TTC549 (cell line): ENCODE measurements at regions not wholly inside any gene's neighbourhood (a gene's known extent, or its start where the extent isn't known, plus 50 kb on each side); places are given as distances from the start of the nearest gene placed in this dataset.
"Not testable (repeated sequence)": the region's sequence is repeated elsewhere in the genome, so short reads cannot be mapped to it uniquely, and the experiment has no call there.

ENCODE experiments used
- FAIRE-seq: peaks from 2 replicates; lab custom pipeline; 2012; peaks lifted over from hg19 to GRCh38; lab: Jason Lieb, UNC

DNA sequence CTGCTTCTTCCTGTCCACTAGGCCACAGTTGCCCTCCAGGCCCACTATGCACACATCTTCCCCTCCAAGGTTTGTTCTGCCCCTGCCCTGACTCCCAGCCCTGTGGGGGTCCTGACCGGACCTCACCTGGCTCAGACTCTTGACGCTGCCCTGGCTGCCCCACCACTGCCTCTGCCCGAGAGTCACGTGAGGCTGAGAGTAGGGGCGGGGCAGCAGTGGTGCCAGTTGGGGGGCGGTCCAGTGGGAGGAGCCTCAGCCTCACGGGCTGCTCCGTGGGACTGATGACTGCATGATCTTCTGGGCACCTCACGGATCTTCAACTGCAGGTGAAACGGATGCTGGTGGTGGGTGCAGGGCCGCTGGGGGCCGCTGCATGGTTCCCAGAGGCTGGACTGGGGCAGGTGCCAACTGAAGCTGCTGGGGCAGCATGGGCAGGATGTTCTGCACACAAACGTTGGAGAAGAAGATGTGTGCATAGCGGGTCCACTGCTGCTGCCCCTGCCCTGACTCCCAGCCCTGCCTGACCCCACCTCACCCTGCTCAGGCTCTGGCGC is 77.6 kb downstream of the HHIPL2 start:
- FAIRE-seq: not testable (repeated sequence)

DNA sequence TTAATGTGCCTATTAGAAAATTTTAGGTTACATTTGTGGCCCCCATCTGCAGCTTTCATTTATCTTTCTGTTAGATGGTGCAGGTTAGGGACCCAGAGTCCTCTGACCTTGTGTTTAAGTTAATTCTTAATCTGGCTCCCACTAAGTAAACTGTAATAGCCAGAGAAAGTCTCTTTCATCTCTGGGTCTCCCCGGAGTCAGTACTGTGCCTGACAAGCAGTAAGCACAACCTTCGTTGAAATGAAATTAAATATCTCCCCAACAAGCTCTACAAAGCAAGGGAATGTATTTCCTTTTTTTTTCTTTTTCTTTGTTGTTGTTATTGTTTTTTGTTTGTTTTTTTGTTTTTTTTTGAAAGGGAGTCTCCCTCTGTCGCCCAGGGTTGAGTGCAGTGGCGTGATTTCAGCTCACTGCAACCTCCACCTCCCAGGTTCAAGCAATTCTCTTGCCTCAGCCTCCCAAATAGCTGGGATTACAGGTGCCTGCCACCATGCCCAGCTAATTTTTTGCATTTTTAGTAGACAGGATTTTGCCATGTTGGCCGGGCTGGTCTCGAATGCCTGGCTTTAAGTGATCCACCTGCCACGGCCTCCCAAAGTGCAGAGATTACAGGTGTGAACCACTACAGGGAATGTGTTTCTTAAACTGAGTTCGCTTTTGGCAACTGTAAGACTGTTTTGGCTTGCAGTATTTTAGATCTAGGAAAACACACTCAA is 81.6 kb downstream of the HHIPL2 start:
- FAIRE-seq: no peak

DNA sequence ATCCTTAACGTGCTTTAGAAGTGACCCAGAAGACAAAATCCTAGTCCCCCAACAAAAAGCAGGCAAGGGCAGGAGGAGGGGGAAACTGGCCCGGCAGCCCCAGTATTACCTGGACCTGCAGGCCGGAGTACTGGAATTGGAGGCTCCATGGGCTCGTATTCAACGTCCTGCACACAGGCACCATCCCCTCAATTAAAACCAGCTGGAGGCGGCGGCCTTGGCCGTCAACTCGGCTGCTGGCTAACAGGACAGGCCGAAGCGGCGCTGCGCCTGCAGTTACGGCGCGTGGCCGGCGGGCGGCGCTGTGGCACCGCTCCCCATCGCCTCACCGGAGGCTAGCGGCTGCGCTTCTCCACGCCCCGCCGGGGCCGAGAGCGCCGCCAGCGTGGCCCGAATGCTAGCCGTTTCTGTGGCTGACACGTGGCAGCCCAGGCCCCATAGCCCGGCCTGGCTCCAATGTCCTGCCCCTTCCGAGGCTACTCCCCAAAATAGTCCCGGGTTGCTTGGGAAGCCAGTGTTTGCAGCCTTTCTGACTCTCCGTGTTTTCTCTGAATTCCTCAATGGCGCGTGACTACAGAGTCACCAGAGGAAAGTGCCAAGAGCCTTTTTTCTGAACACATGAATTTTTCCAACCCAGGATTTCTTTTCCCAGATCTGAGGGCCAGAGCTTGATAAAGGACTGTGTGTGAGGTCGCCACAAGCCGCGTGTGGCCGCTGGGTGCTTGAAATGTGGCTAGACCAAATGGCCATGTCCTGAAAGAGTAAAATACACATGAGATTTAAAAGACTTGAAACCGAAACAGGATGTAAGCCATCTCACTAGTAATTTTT is 82.5 kb downstream of the HHIPL2 start:
- no peak for FAIRE-seq

DNA sequence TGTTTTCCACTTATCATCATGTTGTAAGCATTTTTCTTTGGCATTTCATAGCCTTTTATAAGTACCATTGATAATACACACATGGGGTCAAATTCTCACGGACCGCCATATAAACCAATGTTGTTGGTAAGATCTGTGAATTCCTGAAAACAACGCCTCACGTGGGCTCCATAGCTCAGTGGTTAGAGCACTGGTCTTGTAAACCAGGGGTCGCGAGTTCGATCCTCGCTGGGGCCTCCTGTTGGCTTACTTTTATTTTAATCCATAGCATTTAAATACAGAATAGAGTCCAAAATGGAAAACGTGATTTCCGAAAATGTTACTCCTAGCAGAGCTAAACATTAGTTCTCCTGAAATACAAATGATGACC is 83.1 kb downstream of the HHIPL2 start:
- FAIRE-seq: peak; percentile 74

DNA sequence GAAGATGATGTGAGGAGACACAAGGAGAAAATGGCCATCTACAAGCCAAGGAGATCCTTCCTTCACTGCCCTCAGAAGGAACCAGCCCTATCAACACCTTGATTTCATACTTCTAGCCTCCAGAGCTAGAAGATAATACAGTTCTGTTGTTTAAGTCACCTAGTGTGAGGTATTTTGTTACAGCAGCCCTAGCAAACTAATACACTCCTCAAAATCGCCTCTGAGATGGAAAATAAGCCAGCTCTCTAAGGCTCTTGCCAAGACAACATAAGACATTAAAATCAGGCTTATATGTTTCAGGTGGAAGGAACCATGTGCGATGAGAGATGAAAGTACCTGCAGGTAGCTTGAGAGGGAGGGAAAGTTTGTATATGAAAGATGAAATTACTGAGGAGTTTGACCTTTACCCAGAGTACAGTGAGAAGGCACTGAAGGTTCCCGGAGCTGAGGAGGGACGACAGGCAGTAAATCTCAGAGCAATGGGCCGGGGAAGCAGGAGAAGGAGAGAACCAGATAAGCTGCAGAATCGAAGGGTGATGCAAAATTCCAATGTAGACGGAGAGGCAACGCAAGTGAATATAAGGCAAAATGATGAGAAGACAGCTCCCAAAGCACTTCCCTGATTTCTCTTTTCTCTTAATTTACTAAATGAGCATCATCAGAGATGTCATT is 84.7 kb downstream of the HHIPL2 start:
- FAIRE-seq: no peak

DNA sequence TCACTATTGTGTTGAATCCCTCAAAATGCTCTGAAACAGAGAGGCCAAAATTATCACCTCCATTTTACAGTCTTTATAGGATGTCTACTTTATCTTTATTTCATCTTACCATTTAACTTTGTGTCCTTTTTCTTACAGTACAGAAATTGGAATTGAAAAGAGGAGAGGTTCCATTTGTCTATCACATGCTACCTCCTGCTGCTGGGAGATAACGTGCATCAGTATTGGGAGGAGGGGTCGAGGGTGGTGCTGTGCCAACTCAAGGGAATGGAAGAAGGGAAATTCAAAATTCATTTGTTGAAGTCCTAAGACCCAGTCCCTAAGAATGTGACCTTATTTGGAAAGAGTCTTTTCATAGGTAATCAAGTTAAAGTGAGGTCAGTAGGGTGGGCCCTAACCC is 85.3 kb downstream of the HHIPL2 start:
- FAIRE-seq: no peak

DNA sequence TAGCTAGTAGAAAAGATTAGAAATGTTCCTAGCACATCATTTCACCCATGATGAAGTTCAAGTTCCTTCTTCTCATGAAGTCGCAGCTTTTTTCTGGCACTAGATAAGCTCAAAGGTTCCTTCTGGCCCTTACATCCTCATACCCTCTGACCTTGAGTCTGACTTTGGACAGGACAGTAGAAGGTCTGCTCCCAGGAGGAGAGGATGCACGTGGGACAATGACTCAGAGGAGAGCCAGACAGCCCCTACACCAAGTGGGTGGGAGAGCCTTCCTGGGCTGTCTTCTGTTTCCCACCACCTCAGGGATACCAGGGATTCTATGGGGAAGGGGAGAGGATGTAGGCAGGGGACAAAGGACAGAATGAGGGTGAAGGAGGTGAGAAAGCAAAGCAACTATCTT is 86.0 kb downstream of the HHIPL2 start:
- FAIRE-seq: no peak

DNA sequence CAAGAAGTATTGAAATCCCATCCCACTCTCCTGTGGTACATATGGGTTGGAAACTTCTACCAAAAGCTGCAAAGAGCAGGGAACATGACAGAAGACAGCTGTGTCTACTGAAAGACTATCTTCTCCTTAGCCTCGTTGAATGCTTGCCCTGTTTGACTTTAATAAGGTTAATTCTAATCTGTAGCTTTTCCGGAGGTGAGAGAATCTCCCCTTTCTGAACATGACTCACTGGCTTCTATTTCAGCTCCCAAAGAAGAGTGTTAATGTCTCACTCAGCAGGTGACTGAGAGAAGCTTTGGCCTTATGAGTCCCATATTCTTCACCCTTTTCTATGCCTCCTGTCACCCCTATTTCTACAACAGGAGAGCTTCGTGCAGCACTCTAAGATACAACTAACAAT is 88.3 kb downstream of the HHIPL2 start:
- FAIRE-seq: no peak

DNA sequence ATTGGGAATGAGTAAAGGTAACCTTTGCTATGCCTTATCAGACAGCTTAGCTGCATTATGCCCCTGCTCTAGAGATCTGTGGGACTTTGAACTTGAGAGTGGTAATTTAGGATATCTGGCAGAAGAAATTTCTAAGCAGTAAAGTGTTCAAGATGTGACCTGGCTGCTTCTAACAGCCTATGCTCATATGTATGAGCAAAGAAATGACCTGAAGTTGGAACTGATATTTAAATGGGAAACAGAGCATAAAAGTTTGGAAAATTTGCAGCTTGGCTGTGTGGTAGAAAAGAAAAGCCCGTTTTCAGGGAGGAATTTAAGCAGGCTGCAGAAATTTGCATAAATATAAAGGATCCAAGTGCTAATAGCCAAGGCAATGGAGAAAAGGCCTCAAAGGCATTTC is 90.4 kb downstream of the HHIPL2 start:
- FAIRE-seq: no peak

DNA sequence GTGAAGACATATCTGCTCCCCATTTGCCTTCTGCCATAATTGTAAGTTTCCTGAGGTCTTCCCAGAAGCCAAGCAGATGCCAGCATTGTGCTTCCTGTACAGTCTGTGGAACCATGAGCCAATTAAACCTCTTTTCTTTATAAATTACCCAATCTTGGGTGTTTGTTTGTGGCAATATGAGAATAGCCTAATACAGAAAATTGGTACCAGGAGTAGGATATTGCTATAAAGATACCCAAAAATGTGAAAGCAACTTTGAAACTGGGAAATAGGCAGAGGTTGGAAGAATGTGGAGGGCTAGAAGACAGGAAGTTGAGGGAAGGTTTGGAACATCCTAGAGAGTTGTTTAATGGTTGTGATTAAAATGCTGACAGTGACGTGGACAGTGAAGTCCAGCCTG is 90.8 kb downstream of the HHIPL2 start:
- FAIRE-seq: no peak

DNA sequence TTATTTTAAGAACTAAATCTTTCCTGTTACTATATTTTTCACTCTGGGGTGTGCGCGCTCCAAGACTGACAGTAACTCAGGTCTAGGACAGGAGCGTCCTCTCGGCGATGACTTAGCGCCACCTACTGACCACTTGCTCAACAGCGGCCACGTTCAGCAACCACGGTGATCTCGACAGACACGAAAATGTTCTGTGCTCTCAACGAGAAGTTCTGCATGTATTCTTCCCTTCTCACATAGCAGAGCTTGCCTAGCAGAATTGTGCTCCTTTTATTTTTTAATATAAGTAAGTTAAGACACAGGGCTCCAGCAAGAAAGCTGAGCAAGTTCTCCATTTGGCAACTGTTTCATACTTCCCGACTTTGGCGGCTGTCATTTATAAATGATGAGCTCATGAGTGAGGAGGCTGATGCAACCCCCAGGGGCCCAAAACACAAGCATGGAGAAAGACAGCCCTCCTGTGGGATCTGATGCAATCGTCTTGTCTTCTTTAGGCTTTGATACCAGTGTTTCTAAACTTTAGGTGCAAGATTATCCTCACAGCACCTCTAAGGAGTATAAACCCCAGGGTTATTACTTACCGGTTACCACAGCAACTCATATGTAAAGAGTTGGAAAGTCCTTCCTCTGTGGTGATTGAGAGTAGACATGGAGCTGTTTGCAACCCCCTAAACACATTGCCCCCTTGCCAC is 92.6 kb downstream of the HHIPL2 start:
- FAIRE-seq: peak; percentile 95

DNA sequence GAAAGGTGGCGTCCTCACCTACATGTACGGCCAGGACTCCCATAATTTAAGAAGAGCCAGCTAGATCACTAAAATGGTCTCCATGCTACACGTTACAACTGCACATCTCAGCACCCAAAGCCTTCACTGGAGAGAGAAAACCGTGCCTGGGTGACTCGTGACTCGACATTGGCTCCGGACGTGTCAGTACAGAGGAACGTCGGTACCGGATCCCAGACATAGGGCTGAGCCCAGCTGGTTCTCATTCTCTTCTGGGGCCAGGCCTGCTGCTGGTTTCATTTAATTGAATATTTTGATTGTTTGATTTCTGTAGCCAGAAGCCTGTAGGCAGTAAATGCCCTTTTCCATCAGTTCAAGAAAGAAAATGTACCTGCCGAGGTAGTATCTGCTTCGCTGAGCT is 93.1 kb downstream of the HHIPL2 start:
- no peak for FAIRE-seq

DNA sequence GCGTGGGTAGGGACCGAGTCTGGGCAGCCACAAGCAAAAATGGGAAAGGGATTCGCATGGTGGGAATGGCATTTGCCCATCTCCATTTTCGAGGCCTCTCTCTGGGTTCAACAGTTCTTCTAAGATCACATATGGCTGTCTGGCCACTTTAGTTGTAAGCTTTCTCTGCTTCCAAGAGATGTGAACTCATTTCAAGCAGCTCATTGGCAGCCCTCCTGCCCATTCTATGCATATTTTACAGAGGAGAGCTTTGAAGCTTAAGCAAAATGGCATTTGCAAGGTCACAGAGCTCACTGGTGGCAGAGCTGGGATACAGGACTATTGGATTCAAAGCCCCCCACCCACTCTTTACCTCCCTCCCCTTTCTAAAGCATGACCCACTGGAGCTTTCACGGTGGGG is 93.7 kb downstream of the HHIPL2 start:
- FAIRE-seq: no peak

DNA sequence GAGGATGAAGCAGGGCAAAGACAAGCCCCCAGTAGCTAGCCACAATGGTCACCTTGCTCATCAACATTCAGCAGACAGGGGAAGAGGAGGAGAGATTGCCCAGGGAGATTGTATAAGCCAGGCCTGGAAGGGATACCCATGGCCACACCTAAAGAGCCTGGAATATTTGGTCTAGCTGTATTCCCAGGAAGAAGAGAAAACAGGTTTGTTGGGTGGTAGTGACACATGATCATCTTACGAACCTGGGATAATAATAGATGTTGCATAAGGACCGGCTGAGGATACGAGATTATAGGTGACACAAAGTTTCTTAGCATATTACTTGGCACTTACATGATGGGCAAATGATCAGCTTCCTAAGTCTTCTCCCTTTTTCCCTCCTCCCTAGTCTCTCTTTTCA is 95.9 kb downstream of the HHIPL2 start:
- no peak for FAIRE-seq

DNA sequence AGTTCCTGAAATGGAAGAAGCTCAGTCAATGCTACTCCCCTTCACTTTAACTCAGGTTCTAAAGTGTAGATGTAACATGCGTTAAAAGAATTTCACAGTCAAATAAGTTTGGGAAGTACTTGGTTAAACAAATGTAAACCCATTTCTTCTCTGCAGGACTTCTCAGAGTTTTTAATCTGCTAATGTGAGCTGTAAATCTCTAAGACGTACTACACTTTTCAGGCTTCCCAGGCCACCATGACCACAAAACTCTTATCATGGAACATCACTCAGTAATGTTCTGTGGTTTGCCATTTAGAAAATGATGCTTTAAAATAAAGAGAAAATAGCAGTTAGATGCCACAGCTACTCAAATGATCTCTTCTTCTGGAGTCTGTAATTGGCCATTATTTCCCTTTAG is 104.3 kb downstream of the HHIPL2 start:
- FAIRE-seq: no peak

DNA sequence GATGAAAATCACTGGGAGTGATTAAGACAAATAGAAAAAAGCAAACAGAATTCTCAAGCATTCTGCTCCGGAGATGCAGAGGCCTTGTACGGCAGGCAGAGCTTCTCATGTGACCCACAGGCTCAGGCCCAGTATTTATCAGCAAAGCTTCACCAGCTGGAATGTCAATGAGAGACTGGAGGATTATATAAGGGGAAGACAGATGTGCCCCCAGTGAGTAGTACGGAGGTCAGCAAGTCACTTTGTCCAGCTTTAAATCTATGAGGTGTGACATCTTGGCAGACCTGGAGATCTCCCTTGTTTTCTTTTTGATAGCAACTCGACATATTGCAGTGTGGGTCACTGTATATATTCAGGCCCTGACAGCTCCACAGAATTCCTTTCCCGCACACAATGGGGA is 106.8 kb downstream of the HHIPL2 start:
- FAIRE-seq: no peak

DNA sequence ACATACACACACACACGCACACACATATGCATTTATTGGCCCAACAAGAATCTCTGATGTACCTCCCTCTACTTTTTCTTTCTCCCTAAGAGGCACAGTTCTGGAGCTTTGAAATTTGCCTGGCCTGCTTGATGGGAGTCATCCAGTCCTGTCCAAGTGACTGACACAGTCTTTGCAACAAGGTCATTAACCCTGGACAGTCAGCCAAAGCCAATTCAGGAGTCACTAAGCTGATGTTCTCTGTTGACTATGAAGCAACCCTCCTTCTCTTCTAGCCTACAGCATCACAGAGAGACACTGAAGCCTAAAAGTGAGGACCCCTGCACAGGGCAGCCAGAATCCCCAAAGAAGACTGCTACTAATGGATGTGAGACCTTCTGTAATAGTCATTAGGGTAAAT is 123.1 kb downstream of the HHIPL2 start:
- no peak for FAIRE-seq

DNA sequence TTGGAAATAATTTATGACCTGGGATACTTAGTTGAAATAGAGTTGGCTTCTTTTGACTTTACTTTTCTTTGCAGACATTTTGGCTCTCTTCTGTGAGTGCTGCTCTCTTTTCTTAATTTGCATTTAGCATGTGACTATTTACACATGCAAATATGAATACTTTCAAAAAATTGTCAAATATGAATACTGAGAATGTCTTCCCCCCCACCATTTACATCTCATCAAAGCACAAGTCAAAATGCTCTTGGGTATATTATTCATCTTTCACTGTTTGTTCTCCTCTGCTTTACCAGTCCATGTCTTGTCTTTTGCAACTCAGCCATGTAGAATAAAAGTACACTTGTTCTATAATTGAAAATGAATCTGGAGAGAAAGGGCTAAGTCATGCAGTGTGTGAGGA is 126.5 kb downstream of the HHIPL2 start:
- FAIRE-seq: no peak

DNA sequence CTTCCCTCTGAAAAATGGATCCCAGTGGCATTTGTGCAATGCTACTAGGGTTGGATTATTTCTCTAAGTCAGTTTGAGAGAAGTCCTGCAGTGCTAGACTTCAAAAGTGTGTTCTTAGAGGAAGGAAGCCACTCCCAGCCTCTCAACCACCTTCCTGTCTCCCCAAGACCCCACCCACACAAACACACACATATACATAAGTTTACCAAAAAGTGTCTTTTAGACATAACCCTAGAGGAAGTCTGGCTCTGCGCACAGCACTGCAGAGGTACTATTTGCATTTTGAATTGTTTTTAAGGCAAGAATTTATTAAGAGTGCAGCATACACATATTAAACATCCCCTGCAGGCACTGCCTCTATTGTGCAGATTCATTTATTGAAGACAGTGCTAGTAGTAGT is 127.3 kb downstream of the HHIPL2 start:
- no peak for FAIRE-seq

DNA sequence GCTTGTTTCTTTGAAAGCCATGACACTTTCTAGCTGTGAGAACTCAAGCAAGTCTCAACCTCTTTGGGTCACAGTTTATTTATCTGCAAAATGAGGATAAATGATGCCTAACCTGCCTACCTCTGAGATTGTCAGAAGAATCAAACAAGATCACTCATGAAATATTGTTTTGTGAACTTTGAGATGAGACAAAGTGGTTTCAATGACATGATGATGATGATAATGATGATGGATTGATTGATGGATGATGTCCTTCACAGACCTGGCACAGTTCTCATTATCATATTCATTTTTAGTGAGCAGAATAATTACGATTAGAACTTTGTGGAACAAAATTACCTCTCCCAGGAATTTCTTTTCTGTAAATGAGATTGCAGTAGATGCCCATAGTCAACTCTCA is 129.2 kb downstream of the HHIPL2 start:
- no peak for FAIRE-seq

DNA sequence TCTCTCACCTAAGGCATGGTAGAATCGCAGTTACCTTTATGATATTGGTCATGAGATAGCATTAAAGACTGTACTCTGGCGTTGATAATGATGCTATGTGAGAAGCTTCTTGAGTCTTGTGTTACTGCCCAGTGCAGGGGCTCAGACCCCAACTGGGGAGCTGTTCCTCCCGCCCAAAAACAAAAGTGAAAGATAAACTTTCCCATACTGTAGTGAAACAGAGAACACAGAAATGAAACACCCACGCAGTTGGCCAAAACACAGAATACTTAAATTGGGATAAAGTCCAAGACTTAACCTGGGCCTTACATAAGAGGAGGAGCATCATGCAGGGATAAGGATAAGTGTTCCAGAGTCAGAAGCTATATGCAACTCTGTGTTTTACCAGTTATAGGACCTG is 130.6 kb downstream of the HHIPL2 start:
- FAIRE-seq: no peak

DNA sequence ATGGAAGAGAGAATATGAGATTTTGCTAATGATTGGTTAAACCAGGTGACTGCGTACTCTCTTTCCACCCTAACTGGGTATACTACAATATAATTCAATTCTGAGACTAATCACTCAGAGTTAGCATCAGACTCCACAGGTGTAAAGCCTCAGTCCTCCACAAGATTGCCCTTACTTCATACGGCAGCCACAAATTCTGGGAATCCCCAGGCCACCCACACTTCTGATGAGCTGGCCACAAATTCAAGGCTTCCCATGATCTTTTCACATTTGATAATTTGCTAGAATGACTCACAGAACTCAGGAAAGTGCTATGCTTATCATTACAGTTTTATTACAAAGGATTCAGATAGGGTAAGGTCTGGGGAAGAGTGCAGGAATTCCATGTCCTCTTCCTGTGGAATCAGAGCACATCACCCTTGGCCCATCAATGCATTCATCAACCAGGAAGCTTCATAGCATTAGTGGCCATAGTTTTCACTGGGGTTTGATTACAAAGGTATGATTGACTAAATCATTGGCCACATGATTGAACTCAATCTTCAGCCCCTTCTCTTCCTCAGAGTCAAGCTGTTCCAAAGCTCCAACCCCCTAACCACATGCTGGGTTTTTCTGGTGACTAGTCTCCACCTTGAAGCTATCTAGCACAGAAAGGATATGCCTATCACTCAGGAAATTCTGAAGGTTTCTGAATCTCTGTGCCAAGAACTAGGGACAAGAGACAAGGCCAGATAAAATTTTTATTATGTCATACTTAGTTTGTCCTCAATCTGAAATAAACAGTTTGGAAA is 131.7 kb downstream of the HHIPL2 start:
- no peak for FAIRE-seq
